HUDEP-2 (cell line): ENCODE measurements at regions not wholly inside any gene's neighbourhood (a gene's known extent, or its start where the extent isn't known, plus 50 kb on each side); places are given as distances from the start of the nearest gene placed in this dataset.

Source experiments
- DNase-seq, 76 experiments: peaks; one replicate each; lab custom pipeline; 2025; ENCODE audit not compliant: unreplicated experiment in 76 of 76; lab: John Stamatoyannopoulos, UW

GRCh38 chr5:132130918-132131715 lies 57.5 kb downstream of the CSF2 start:
- no peak for DNase-seq

- no peak for DNase-seq
Observed at GRCh38 chr5:132132138-132132537, 58.5 kb downstream of the CSF2 start.

- peak in 4 of 76 experiments; percentile 4 to 18 (median 6) for DNase-seq
Observed at GRCh38 chr5:132134384-132134783, 60.8 kb downstream of the CSF2 start.

- no peak for DNase-seq
Observed at GRCh38 chr5:132136906-132137305, 63.3 kb downstream of the CSF2 start.

GRCh38 chr5:132138260-132138659 lies 64.7 kb downstream of the CSF2 start:
- DNase-seq: no peak
